HG03354 (cell line): ENCODE measurements at regions not wholly inside any gene's neighbourhood (a gene's known extent, or its start where the extent isn't known, plus 50 kb on each side); places are given as distances from the start of the nearest gene placed in this dataset.

ENCODE experiments used
- ATAC-seq: cut with Tn5 transposase; IDR thresholded peaks from one replicate; pipeline ENCODE4 v1.9.1; 2021; ENCODE audit warnings: mild to moderate bottlenecking; ENCODE audit not compliant: unreplicated experiment, poor library complexity, severe bottlenecking

- no peak for ATAC-seq
Measured at GRCh38 chr2:123035541-123035940, 989.5 kb upstream of the CNTNAP5 start.

- ATAC-seq = no peak
Measured at GRCh38 chr2:123036300-123036699, 988.8 kb upstream of the CNTNAP5 start.

- ATAC-seq = no peak
Measured at GRCh38 chr2:123040506-123040905, 984.6 kb upstream of the CNTNAP5 start.

- no peak for ATAC-seq
Measured at GRCh38 chr2:123043458-123043857, 981.6 kb upstream of the CNTNAP5 start.

GRCh38 chr2:123045713-123046112 is 979.4 kb upstream of the CNTNAP5 start:
- no peak for ATAC-seq

GRCh38 chr2:123047186-123047585 is 977.9 kb upstream of the CNTNAP5 start:
- ATAC-seq = no peak

GRCh38 chr2:123051136-123051535 is 974.0 kb upstream of the CNTNAP5 start:
- ATAC-seq = no peak

GRCh38 chr2:123061534-123061933 is 963.6 kb upstream of the CNTNAP5 start:
- ATAC-seq = no peak

GRCh38 chr2:123073371-123073770 is 951.7 kb upstream of the CNTNAP5 start:
- no peak for ATAC-seq

- no peak for ATAC-seq
Measured at GRCh38 chr2:123073956-123074355, 951.1 kb upstream of the CNTNAP5 start.

- no peak for ATAC-seq
Measured at GRCh38 chr2:123077101-123077500, 948.0 kb upstream of the CNTNAP5 start.

- ATAC-seq = peak; percentile 90
Measured at GRCh38 chr2:123080331-123080730, 944.8 kb upstream of the CNTNAP5 start.

GRCh38 chr2:123085484-123085883 is 939.6 kb upstream of the CNTNAP5 start:
- ATAC-seq = no peak

GRCh38 chr2:123086613-123087385 is 938.3 kb upstream of the CNTNAP5 start:
- no peak for ATAC-seq

- ATAC-seq = no peak
Measured at GRCh38 chr2:123091471-123091870, 933.6 kb upstream of the CNTNAP5 start.

- ATAC-seq = no peak
Measured at GRCh38 chr2:123093199-123093598, 931.9 kb upstream of the CNTNAP5 start.

GRCh38 chr2:123095219-123095835 is 929.8 kb upstream of the CNTNAP5 start:
- no peak for ATAC-seq

- ATAC-seq = no peak
Measured at GRCh38 chr2:123098619-123099018, 926.5 kb upstream of the CNTNAP5 start.

GRCh38 chr2:123101434-123101833 is 923.7 kb upstream of the CNTNAP5 start:
- peak; percentile 46 for ATAC-seq

GRCh38 chr2:123103902-123104301 is 921.2 kb upstream of the CNTNAP5 start:
- no peak for ATAC-seq

GRCh38 chr2:123116595-123116994 is 908.5 kb upstream of the CNTNAP5 start:
- ATAC-seq = no peak
